ENCODE measurements at regions not wholly inside any gene's neighbourhood (a gene's known extent, or its start where the extent isn't known, plus 50 kb on each side); places are given as distances from the start of the nearest gene placed in this dataset.
A peak's percentile ranks its signal among the peaks of the same experiment; 100 is the strongest.

DNA sequence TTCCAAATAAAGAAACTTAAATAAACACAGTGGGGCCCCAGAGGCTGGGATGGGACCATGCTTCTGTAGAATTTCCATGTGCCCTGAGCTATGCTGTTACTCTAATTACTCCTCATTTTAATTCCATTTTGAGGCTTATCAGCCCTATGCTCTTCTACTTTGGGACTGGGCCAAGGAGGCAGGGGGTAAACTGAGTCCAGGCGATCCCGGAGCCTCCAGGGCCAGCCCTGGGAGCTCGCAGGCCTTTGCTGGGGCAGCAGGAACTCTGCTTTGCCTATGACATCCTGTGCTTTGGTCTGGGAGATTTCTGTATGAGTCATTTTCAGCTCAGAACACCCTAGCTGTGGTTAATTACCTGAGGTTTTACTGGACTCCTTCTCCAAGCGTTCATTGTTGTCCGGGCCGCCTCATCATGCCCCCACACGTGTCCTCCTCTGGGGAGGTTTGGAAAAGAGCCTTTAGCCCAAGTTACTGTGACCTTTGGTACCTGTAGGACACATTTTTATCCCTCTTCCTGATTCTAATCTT, 95.7 kb downstream of the RHOU start:
- ATAC-seq (peak in 1 of 2 donors; percentile 22), DNase-seq (no peak)
- Histone ChIP-seq H3K4me3 (no peak overlapping the region), H3K9me3 (no peaks in the 10 kb centered on the region), H3K27me3 (ENCODE audit: low read depth) (no peaks in the 10 kb centered on the region), H3K4me1 (peaks cover 15% of the 10 kb centered on the region), H3K27ac (no peak overlapping the region), H3K36me3 (no peaks in the 10 kb centered on the region)
- intact Hi-C loops (cut with DNase I) = no loop called here
- TF ChIP-seq, protein P1, sequence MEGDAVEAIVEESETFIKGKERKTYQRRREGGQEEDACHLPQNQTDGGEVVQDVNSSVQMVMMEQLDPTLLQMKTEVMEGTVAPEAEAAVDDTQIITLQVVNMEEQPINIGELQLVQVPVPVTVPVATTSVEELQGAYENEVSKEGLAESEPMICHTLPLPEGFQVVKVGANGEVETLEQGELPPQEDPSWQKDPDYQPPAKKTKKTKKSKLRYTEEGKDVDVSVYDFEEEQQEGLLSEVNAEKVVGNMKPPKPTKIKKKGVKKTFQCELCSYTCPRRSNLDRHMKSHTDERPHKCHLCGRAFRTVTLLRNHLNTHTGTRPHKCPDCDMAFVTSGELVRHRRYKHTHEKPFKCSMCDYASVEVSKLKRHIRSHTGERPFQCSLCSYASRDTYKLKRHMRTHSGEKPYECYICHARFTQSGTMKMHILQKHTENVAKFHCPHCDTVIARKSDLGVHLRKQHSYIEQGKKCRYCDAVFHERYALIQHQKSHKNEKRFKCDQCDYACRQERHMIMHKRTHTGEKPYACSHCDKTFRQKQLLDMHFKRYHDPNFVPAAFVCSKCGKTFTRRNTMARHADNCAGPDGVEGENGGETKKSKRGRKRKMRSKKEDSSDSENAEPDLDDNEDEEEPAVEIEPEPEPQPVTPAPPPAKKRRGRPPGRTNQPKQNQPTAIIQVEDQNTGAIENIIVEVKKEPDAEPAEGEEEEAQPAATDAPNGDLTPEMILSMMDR (IDR thresholded peaks at IDR 0.05) = no peak

DNA sequence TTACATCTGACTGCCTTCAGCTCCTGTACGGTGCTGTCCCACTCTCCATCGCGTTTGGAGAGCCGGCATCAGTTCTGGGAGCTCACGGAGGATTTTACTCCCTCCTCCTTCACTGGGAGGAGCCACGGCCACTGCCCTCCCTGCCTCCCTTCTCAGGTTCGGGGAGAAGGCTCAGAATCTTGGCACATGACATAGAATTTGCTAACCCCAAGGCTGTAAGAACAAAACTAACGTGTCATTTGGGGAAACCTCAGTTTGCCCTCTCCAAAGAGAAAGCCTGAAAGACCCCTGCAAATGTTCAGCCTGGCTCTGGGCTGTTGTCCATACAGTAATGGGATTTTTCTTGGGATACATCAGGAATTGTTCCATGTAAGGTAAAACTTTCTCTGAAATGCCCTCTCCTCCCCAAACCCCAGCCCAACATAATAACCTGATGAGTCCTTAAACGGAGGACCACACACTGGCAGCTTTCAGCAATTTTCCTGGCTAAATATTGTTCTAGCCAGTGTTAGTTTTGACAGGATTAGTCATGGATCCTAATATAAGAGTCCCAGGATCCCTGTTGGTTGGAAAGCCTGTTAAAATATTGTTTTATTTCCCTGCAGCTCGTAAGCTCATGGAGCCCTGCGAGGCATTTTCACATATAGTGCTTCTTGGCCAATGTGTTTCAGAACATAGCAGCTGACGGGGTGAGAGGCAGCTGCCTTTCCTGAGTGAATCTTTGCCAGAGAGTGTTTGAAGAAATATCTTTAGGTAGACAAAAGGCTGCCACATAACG, 98.8 kb downstream of the RHOU start:
- intact Hi-C loops (cut with DNase I) = no loop called here
- Histone ChIP-seq H3K27ac (no peak overlapping the region), H3K27me3 (ENCODE audit: low read depth) (no peaks in the 10 kb centered on the region), H3K9me3 (no peaks in the 10 kb centered on the region), H3K4me3 (no peak overlapping the region), H3K4me1 (peaks cover 21% of the 10 kb centered on the region), H3K36me3 (no peaks in the 10 kb centered on the region)
- no peak for ATAC-seq
- TF ChIP-seq, protein P1 (IDR thresholded peaks at IDR 0.05) = no peak
- no peak for DNase-seq

DNA sequence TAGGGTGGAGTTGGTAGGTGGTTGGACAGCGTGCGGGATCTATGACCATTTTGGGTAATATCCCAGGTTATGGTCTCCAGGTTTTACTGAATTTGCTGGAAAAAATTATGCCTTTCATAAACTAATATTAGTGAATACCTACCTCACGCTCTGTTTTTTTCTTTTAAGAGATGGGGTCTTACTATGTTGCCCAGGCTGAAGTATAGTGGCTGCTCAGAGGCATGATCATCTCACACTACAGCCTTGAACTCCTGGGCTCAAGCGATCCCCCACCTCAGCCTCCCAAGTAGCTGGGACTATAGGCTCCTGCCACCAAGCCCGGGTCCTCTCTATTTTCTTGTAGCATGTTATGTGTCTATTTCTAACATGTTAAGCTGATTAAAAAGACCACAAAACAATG, 100.2 kb downstream of the RHOU start:
- no peaks in the 10 kb centered on the region for H3K9me3 ChIP-seq
- no peak for DNase-seq
- H3K36me3 ChIP-seq = no peaks in the 10 kb centered on the region
- no peak for ATAC-seq
- H3K4me1 ChIP-seq = peaks cover 21% of the 10 kb centered on the region
- TF ChIP-seq, protein P1 (IDR thresholded peaks at IDR 0.05) = no peak
- no peak overlapping the region for H3K27ac ChIP-seq
- intact Hi-C loops (cut with DNase I) = no loop called here
- no peaks in the 10 kb centered on the region for H3K27me3 ChIP-seq (ENCODE audit: low read depth)
- H3K4me3 ChIP-seq = no peak overlapping the region

DNA sequence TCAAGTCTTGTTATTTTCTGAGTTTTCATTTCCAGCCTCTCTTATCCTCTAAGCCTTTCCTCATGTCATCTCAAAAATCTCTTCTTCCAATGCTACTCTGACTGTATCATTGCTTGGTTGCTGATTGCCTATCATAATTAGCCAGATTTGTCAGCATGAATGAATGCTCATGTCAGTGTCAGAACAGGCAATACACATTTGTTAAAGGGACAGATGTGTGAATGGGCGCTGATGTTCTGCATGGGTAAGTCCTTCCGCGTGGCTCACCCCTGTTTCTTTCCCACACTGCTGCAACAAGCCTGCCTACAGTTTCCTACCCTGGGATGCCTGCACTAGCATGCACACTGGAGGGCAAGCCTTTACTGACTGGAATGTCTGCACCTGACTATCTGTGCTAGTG, 100.6 kb downstream of the RHOU start:
- intact Hi-C loops (cut with DNase I) = no loop called here
- no peak overlapping the region for H3K27ac ChIP-seq
- no peaks in the 10 kb centered on the region for H3K27me3 ChIP-seq (ENCODE audit: low read depth)
- peaks cover 21% of the 10 kb centered on the region for H3K4me1 ChIP-seq
- no peaks in the 10 kb centered on the region for H3K36me3 ChIP-seq
- ATAC-seq (no peak), DNase-seq (no peak)
- TF ChIP-seq, protein P1 (IDR thresholded peaks at IDR 0.05) = no peak
- no peak overlapping the region for H3K4me3 ChIP-seq
- H3K9me3 ChIP-seq = no peaks in the 10 kb centered on the region

DNA sequence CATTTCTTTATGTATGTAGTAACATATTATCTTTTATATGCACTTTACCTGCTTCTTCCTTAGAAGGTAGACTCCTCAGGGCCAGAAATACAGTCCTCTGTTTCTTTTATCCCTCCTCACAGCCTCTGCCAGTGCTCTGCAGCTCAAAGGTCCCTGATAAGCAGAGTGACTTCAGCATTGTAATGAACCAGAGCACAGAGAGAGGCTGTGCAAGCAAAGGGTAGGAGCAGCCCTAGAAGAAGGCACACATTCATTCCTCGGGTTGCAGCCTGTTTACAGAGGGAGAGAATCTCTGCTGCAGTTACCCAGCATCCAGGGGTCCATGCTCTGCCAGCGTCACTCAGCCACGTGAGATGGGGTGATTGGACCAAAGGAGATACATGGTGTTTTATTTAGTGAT, 101.1 kb downstream of the RHOU start:
- no peak for ATAC-seq
- Histone ChIP-seq H3K9me3 (no peaks in the 10 kb centered on the region), H3K27ac (no peak overlapping the region), H3K4me3 (no peak overlapping the region), H3K36me3 (no peaks in the 10 kb centered on the region), H3K4me1 (peaks cover 21% of the 10 kb centered on the region), H3K27me3 (ENCODE audit: low read depth) (no peaks in the 10 kb centered on the region)
- DNase-seq = no peak
- TF ChIP-seq, protein P1 (IDR thresholded peaks at IDR 0.05) = no peak
- intact Hi-C loops (cut with DNase I) = no loop called here

Data from lower lobe of right lung (tissue), 2 donors.